Heart left ventricle (tissue), 13 donors: ENCODE measurements at regions not wholly inside any gene's neighbourhood (a gene's known extent, or its start where the extent isn't known, plus 50 kb on each side); places are given as distances from the start of the nearest gene placed in this dataset.

ENCODE experiments used
- CTCF ChIP-seq, 12 donors: fragments of 200-600 bp; sonication (generic) in 4 of 12; IDR thresholded peaks; one replicate each; pipeline versions ENCODE4 v1.5.0 to v1.8.0; 2018 to 2022; ENCODE audit warnings: antibody characterized with exemption in 12 of 12, mild to moderate bottlenecking in 5 of 12
- POLR2A ChIP-seq, 2 donors: fragments of 450-650 bp; IDR thresholded peaks; one replicate each; pipeline ENCODE4 v1.6.1; 2017; ENCODE audit warnings: antibody characterized with exemption in 2 of 2, mild to moderate bottlenecking in 2 of 2, moderate library complexity in 2 of 2
- donor health status: ischemic (EF 13 %, LVEDD 7.1; RV severe dilation, severe dysfunction).
- donor health status: DM: no; HTN: yes; CAD: no.
- donor health status: DM: no; HTN: no; CAD: no.
- donor health status: ischemic (EF 25% LVEDD 6.9; RV normal size, moderate dysfunction).
- donor health status: ischemic (EF 25% LVEDD 5.7; RV mildly dilated, moderate dysfunction).
- donor health status: ischemic (EF 35%, LVEDD 5.7; RV mildly dilated, moderate dysfunction).
- donor health status: nonischemic (EF 11% LVEDD 7.7; RV severe dilation, severe dysfunction).
- donor health status: DM: yes; HTN: yes; CAD: no.
- donor health status: PGD.
- donor health status: ischemic (EF 29% LVEDD 5.4; RV normal size, mild dysfunction).
- donor health status: nonischemic (EF 23%, LVEDD 6.1; RV moderate dilation, normal function).

DNA sequence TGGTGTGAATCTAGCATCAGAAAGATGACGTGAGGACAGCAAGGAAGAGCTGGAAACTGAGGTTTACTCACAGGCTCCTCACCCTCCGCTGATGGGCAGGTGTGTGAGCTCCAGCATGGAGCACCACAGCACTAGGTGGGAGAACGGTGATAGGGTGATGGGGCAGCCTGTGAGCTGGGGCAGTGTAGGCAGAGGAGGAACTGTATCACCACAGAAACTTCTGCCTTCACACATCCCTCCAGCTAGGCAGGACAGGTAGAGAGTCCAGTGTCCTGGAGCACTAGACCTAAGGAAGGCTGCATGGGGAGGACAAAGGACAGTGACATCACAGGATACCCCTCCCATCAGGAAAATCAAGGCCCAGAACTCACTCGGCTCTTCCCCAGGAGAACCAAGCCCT lies 241.8 kb upstream of the PRSS58 start:
- TF ChIP-seq CTCF (IDR thresholded peaks at IDR 0.05), result no peak
- no peak for TF ChIP-seq POLR2A (IDR thresholded peaks at IDR 0.05)
